22Rv1 (cell line): ENCODE measurements at regions not wholly inside any gene's neighbourhood (a gene's known extent, or its start where the extent isn't known, plus 50 kb on each side); places are given as distances from the start of the nearest gene placed in this dataset.

Source experiments
- CTCF ChIP-seq: fragments of 450-650 bp; IDR thresholded peaks from 2 replicates; pipeline ENCODE4 v1.5.1; 2017; ENCODE audit warnings: mild to moderate bottlenecking
- ZFX ChIP-seq: fragments of 450-650 bp; IDR thresholded peaks from 2 replicates; pipeline ENCODE4 v1.6.1; 2017; ENCODE audit warnings: antibody characterized with exemption, borderline replicate concordance

GRCh38 chr11:119473226-119473625, 50.3 kb upstream of the THY1 start:
- TF ChIP-seq CTCF = no peak
- no peak for TF ChIP-seq ZFX
